GM12873 (cell line): ENCODE measurements at regions not wholly inside any gene's neighbourhood (a gene's known extent, or its start where the extent isn't known, plus 50 kb on each side); places are given as distances from the start of the nearest gene placed in this dataset.

Source experiments
- CTCF ChIP-seq: IDR thresholded peaks from 2 replicates; pipeline ENCODE4 v1.5.1; 2012; ENCODE audit warnings: low read depth, mild to moderate bottlenecking, moderate library complexity, low read length, control low read depth; ENCODE audit not compliant: insufficient read depth; ENCODE audit errors: missing control alignments

GRCh38 chr3:74165211-74165610 is 449.2 kb downstream of the CNTN3 start:
- no peak for TF ChIP-seq CTCF

GRCh38 chr3:74149466-74149865 is 465.0 kb downstream of the CNTN3 start:
- TF ChIP-seq CTCF = no peak

GRCh38 chr3:74145277-74145676 is 469.2 kb downstream of the CNTN3 start:
- no peak for TF ChIP-seq CTCF

GRCh38 chr3:74139648-74140047 is 474.8 kb downstream of the CNTN3 start:
- no peak for TF ChIP-seq CTCF

GRCh38 chr3:74137790-74138189 is 476.7 kb downstream of the CNTN3 start:
- no peak for TF ChIP-seq CTCF

- no peak for TF ChIP-seq CTCF
Measured at GRCh38 chr3:74135808-74136207, 478.7 kb downstream of the CNTN3 start.

- no peak for TF ChIP-seq CTCF
Measured at GRCh38 chr3:74134831-74135230, 479.6 kb downstream of the CNTN3 start.
